ENCODE measurements at regions not wholly inside any gene's neighbourhood (a gene's known extent, or its start where the extent isn't known, plus 50 kb on each side); places are given as distances from the start of the nearest gene placed in this dataset.
A peak's percentile ranks its signal among the peaks of the same experiment; 100 is the strongest.

- no peak for DNase-seq
Observed at GRCh38 chr15:37165395-37165794, 65.0 kb upstream of the MEIS2 start.

GRCh38 chr15:37166402-37166801 is 66.1 kb upstream of the MEIS2 start:
- DNase-seq: no peak

- no peak for DNase-seq
Observed at GRCh38 chr15:37181339-37181738, 81.0 kb upstream of the MEIS2 start.

- peak; percentile 49 to 87 for DNase-seq
Observed at GRCh38 chr15:37199545-37199944, 99.2 kb upstream of the MEIS2 start.

- DNase-seq: no peak
Observed at GRCh38 chr15:37203050-37203449, 102.7 kb upstream of the MEIS2 start.

- DNase-seq: no peak
Observed at GRCh38 chr15:37204692-37205091, 104.3 kb upstream of the MEIS2 start.

- no peak for DNase-seq
Observed at GRCh38 chr15:37206690-37207089, 106.3 kb upstream of the MEIS2 start.

- DNase-seq: no peak
Observed at GRCh38 chr15:37208146-37209040, 108.0 kb upstream of the MEIS2 start.

GRCh38 chr15:37209041-37209363 is 108.7 kb upstream of the MEIS2 start:
- DNase-seq: no peak

GRCh38 chr15:37217567-37217966 is 117.2 kb upstream of the MEIS2 start:
- no peak for DNase-seq

GRCh38 chr15:37218351-37218916 is 118.1 kb upstream of the MEIS2 start:
- no peak for DNase-seq

- no peak for DNase-seq
Observed at GRCh38 chr15:37219211-37219701, 118.9 kb upstream of the MEIS2 start.

GRCh38 chr15:37220949-37221670 is 120.8 kb upstream of the MEIS2 start:
- DNase-seq: peak in 1 of 2 experiments; percentile 44

- DNase-seq: no peak
Observed at GRCh38 chr15:37221671-37222145, 121.4 kb upstream of the MEIS2 start.

- DNase-seq: no peak
Observed at GRCh38 chr15:37223089-37223488, 122.7 kb upstream of the MEIS2 start.

GRCh38 chr15:37229855-37230619 is 129.7 kb upstream of the MEIS2 start:
- DNase-seq: no peak

GRCh38 chr15:37245358-37245757 is 145.0 kb upstream of the MEIS2 start:
- DNase-seq: no peak

GRCh38 chr15:37246065-37246464 is 145.7 kb upstream of the MEIS2 start:
- no peak for DNase-seq

GRCh38 chr15:37246856-37247255 is 146.5 kb upstream of the MEIS2 start:
- no peak for DNase-seq

- no peak for DNase-seq
Observed at GRCh38 chr15:37249249-37249648, 148.9 kb upstream of the MEIS2 start.

- no peak for DNase-seq
Observed at GRCh38 chr15:37252530-37252929, 152.2 kb upstream of the MEIS2 start.

GRCh38 chr15:37253877-37254276 is 153.5 kb upstream of the MEIS2 start:
- no peak for DNase-seq

- no peak for DNase-seq
Observed at GRCh38 chr15:37260255-37260654, 159.9 kb upstream of the MEIS2 start.

Data from NCI-H2081 (cell line).